Activated CD8-positive, alpha-beta memory T cell treated with anti-CD3 and anti-CD28 coated beads for 24 hours (primary cell): ENCODE measurements at regions not wholly inside any gene's neighbourhood (a gene's known extent, or its start where the extent isn't known, plus 50 kb on each side); places are given as distances from the start of the nearest gene placed in this dataset.

Source experiments
- DNase-seq: peaks from one replicate; pipeline ENCODE4 v3.0.0-alpha.2; 2020

DNA sequence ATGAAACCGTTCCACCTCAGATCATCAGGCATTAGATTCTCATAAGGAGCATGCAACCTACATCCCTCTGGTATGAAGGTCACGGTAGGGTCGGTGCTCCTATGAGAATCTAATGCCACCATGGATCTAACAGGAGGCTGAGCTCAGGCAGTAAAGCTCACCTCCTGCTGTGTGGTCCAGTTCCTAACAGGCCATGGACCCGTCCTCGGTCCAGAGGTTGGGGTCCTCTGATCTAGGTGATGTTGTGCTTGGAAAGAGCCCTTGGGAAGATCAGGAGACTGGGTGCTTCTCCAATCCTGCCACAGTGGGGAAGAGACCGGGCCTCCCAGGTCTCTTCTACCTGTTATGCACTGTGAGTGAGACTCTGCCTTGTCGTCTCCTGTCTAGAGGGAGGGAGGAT, 104.6 kb downstream of the ACKR3 start:
- DNase-seq, result peak; percentile 9

DNA sequence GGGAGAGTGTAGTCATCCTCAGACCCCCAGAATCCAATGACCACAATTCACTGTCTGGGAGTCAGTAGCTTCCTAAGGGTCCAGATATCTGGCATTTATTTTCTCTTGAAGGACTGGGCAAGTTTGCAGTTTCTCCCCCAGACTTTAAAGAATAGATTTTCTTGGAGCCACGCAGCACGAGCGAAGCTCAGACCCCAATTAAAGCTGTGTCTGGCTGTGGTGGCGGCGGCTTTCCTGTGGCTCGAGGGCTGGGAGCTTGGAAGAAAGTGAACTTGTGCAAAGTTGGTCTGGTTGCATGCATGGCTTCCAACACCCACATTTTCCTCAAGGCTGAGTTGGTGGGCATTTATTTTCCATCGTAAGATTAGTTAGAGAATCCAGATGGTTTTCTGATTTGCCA, 105.0 kb downstream of the ACKR3 start:
- DNase-seq, result peak; percentile 13

DNA sequence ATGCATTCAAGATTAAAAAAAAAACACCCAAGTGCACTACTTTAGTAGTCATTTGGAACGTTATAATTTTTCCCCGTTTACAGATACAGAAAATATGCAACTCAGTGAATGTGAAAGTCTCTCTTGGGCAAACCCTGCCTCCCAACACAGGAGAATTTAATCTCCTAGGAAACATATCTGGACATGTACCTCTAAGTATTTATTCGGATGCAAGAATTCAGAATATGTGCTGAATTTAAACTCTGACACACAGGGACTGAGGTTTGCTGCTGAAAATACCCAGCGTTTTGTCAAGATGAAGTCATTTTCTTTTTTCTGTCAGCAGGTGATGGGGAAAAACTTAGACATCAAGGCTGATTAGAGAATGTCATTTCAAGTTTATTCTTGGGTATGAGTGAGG, 105.4 kb downstream of the ACKR3 start:
- DNase-seq, result no peak

DNA sequence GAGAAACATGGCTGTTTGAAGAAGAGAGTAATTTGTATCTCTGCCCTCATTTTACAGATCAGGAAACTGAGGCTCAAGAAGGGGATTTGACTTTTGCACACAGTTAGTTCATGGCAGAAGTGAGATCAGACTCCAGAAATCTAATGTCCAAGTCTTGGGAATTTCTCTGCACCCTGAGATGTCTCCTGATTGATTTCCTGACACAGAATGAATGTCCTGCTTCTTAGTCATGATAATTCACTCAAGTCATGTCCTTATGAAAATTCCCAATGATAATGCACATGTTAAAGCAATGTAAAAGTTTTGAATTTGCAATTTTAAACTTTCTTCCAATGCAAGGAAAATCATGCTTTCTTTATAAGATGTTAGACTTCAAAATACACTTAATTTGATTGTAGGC, 105.9 kb downstream of the ACKR3 start:
- DNase-seq, result no peak

DNA sequence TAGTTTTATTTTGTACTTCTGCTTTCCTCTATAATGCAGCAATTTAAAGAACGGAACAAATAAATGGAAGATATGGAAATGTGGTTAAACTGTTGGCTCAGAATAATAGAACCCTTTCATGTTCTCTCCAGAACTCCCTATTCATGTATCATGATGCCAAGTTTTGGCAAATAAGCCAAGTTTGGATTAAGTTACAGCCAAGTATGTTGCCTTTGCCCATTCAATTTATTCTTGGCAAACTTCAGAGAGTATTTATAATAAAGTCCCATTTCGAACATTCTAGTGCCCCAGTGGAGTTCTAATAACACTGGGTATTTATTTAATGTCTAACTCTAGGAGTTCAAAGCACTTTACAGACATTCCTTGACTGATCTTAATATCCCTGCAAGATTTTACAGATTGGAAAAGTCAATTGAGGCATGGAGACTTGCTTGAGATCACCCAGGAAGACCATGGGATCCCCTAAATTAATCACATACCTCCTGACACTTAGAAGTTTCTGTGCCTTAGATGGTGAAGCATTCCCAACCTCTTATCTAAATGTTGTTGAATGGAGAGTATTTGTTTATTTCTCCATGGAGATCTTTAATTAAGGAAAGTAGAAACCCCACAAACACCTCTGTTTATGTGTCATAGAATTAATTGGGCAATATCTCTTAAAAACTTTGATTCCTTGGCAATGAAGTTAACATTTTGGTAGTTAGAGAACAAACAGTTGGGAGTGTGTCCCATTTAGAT, 106.7 kb downstream of the ACKR3 start:
- no peak for DNase-seq

DNA sequence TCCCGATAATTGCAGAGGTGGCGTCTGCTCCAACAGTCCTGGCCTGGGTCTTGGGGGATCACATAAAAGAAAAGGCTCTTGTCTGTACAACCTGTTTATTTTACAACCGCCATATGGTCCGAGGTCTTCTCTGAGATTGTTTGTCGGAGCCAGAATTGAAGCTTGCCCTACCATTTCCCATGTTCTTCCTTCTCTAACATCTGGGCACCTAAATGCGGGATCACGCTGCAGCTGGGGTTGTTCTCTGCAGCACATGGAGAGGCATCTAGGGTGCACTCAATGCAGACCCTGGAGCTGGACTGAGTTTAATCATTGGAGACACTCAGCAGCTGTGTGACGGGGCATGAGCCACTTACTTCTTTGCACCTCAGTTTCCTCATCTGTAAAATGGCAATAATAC, 107.7 kb downstream of the ACKR3 start:
- DNase-seq, result peak; percentile 17

DNA sequence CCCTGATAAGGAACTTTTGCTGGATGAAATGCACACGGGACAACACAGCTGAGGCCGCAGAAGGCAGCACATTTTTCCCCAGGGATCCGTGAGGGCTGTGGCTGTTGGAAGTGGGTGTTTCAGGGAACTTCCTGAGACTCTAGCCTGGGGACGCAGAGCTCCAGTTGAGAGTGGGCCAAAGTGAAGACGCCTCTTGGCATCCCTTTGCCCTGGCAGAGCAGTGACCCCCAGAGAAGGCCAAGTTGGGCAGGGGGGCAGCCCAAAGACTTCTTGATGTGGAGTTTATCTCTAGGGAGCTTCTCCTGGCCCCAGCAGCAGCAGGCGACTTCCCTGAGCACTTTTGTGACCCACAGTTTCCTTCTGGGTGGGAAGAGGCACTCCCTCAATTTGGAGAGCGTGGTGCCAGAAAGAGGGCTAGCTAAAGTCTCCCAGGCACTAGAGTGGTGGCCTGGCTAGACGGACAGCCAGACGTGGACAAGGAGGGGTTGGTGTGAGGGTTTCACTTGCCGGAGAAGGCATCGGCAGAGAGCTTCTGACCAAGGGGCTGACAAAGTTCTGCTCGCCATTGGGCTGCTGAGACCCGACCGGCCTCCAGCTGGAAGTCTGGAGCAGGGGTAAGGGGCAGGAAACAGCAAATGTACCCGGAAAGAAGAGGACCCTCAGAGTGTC, 108.8 kb downstream of the ACKR3 start:
- no peak for DNase-seq

DNA sequence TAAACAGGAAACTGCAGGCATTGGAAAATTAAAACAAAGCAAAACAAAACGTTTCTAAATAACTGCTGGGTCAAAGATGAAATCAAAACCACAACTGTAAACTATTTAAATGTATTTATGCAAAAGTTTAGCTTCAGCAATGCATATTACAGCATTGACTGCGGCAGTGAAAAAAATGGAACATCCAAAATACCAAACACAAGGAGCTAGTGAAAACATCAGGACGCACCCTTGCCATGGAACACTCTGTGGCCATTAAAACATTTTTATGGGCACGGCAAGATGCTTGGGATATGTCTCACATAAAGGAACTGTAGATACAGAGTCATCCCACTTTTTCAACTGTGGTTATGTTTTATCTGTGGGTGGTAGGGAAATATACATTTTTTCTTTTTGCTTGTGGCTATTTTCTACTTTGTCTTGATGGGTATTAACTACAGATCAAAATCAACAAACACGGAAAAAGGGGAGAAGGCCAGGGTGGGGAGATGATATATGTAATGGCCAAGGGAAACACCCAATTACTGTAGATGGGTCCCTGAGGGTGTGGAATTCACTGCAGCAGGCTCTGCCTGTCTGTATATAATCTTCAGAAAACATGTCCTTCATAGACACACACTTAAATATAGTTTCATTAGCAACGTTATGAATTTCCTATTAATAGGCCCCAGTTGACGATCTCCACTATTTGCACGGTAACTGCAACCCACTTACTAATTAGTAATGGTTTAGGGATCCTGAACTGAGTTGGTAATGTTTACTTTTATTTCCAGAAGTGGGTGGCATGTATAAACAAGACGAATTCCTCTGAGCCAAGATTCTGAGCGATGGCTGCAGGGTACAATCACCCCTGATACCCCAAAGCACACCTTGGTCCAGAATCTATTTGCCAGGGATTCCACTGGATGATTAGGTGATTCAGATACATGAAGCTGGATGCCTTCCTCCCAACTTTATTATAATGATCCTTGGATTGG, 110.5 kb downstream of the ACKR3 start:
- DNase-seq, result no peak

DNA sequence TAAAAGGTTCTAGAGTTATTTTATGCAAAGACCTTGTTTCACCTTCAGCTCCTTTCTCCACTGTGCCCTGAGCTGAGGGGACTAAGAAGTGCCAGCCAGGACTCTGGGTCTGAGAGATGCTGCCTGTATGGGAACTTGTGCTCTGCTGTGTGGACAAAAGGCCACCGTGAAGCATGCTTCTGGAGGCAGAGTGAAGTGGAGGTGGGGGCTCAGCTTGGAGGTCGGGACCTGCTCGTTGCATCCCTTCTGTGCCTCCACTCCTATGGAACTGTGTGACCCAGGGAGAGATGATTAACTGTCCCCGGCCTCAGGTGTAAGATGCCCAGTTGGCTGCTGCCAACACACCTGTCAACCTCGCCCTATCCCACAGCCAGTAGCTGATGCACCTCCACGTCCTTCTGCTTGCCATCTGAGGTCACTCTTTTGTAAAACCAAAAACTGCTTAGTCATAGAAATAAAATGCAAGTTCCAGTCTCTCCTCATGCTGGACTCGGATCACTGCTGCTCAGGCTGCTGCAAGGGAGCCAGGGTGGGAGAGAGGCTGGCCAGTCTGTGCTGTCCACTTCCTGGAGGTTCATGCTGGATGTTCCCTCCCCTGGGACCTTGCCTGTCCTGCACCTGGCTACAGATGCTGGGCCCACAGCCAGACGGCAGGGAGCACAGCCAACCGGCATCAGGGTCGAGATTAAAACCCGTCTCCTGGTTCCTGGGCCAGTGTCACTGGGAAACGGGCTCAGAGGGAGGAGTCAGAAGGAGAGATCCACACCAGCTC, 113.2 kb downstream of the ACKR3 start:
- DNase-seq, result no peak

DNA sequence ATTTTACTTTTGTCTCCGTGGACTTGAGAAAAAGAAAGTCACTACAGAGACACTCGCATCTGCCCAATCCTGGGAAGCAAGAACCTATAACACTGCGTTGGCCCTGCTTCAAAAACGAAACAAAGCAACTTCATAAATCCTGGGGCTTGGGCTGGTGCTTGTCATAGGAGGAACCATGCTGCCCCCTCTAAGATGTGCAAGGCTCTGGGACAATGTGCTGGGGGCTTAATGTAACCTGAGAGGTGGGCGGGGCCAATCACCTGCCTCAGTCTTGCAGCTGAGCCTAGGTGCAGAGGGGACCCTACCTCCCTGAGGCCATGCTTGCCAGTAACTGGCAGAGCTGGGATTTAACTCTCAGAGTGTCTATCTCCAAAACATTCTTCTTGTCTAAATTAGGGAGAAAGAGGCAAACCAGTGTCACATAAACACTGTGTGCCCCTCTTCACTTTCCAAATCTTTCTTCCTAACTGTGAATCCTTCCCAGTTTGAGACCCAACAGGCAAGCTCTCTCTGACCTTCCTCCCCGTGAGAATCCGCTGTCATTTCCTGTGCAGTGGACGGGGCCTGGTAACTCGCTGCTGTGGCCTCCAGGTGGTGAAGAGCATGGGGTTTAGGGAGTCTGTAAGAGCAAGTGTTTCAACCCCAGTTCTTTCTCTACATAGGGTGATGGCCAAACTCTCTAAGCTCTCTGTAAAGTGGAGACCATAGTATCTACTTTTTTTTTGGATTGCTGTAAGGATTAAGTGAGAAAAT, 115.1 kb downstream of the ACKR3 start:
- DNase-seq, result no peak

DNA sequence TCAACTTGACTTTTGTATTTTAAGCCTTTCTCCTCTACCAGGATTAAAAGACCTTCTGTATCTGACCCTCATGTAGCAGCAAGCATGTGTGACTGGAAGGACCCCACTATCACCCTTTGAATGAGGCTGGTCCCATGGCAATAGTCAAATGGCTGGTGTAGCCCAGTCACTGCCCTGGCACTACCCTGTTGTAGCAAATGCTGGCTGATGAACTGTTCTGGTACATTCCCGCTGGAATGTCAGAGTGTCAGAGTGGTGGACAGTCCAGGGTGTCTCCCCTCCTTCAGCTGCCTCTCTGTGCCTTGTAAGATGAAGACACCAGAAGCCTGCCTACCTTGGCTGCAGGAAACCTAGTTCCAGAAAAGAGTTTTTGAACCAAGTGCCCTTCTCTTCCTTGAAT, 115.7 kb downstream of the ACKR3 start:
- no peak for DNase-seq

DNA sequence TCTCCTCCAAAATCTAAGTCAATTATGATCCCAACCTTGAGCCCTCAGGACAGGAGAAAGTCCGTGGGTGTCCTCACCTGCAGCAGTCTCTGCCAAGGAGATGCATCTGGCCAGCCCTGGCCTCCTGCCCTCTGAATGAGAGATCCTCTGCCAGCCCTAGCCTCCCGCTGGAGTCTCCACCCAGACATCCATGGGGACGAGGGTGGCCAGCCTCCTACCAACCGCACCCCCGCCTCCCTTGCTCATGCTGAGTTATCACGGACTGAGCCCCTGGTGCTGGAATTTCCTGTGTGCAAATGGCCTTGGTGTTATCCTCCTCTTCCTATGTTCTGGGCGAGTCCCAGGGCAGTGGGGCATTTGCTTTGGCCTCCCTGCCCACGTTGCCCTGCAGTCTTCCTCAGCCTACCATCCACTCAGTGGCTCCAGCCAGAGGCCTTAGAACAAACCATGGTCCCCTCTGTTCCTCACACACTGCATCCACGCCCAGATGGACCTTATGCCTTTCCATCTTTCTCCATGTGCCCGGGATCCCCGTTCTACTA, 116.4 kb downstream of the ACKR3 start:
- DNase-seq, result no peak

DNA sequence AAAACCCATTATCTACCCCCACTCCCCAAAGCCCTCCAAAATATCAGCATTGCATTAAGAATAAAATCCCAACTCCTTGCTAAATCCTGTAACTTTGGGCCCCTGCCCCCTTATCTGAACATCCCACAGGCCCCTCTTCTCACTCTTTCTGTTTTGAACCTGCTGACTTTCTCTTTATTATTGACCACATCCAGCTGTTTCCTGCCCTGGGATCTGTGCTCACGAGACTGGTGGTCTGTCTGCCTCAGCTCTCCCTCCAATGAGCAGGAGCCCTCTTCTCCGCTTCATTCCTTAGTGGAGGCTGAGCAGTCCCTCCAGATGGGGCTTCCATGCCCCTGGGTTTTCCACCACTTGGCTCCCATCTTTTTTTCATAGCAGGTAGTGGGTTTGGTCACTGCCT, 116.9 kb downstream of the ACKR3 start:
- no peak for DNase-seq

DNA sequence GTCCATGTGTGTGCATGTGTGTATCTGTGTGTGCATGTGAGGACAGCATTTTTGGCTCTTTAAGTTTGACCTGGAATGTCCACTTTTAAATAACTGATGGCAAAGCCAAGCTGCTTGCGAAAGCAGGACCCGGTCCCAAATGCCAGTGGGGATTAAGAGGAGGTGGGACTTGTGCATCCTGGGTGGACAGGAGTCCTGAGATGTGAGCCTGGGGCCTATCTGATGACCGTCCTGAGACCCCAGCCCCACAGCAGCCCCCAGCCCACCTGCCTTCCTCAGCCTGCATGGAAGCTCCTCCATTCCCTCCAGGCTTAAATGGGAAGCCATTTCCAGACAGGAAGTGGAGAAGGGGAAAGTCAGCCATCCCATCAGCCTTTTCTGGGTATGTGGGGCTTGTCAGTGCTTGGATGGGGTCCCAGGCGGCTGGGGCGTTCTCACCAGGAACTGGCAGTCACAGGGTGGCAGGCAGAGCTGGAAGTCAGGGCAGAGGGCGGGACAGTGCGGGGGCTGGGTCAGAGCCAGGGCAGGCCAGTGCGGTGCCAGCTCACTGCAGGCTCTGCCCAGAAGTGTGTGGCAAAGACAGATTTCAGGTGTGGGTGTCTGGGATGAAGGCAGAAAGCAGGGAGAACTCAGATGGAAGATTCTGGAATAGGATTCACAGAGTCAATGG, 117.8 kb downstream of the ACKR3 start:
- no peak for DNase-seq

DNA sequence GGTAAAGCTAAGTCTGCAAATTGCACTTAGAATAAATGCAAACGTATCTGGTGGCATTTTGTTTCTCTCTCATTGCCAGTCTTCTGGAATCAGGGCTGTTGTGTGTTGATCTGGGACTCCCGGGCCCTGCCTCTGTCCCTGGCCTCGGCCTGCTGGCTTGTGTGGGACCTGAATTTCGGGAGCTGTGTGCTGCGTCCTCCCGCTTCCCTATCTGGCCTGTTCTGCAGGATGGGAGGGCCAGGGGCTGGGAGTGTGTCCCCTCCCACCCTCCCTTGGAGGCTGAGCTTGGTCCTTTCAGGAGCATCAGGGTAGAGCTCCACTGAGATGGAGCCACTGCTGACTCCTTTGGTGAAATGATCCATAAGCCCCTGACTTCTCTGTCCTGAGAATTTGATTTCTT, 118.5 kb downstream of the ACKR3 start:
- no peak for DNase-seq

DNA sequence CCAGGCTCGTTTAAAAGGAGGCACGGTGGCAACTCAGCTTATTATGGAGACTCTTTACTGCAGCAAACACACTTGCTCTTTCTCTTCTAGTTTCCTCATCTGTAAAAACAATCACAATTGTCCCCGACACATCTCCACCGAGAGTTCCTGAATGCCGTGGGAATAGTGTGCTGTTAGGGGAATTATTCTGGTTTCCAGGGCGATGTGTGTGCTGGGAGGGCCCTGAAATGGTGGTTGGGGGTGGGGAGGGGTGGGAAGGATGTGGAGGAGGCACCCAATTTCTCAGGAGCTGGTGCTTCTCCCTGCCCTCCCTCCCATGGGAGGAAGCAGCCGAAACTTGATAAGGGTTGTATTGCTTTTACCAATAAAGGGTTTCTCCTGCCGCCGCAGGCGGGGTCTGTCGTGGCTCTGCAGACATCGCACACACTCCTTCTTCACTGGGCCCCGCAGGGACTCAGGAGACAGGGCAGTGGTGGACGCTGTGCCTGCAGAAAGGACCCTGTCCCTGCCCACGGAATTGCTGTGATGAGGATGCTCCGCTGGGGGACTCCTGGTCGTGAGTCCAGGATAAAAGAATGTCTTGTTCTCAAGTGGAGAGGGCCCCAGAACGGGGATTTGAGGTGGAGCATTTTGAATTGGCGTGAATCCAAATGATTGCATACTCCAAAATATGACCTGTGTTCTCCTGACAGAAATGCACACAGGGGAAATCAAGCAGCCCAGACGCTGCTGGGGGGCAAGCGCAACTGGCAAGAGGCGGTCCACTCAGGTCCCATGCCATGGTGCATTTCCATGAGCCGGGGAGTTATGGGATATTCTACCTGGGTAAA, 119.2 kb downstream of the ACKR3 start:
- no peak for DNase-seq

DNA sequence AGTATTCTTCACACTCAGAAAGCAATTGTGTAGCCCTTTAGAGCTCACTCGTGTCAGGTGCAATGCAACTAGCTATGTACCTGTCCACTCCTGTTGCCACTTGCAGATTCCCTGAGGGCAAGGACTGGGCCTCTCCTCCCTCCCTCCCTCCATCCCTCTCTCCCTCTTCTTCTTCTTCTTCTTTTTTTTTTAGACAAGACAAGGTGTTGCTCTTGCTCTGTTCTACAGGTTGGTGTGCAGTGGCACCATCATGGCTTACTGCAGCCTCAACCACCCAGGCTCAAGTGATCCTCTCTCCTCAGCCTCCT, 119.7 kb downstream of the ACKR3 start:
- DNase-seq, result no peak

DNA sequence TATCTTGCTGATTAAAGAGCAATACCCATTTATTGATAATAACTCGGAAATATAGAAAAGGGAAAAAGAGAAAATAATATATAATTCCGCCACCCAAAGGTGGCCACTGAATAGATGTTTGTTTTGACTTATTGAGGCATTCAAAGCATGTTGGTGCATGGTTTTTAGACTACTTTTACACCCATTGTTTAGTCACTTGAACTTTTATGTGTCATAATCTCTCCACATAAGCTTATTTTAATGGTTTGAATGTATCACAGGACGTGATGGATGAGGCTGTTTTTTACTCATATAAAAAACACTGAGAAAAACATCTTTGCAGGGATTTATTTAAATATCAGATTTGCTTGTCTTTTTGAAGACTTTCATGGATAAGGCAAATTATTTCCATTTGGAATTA, 120.4 kb downstream of the ACKR3 start:
- DNase-seq, result no peak

DNA sequence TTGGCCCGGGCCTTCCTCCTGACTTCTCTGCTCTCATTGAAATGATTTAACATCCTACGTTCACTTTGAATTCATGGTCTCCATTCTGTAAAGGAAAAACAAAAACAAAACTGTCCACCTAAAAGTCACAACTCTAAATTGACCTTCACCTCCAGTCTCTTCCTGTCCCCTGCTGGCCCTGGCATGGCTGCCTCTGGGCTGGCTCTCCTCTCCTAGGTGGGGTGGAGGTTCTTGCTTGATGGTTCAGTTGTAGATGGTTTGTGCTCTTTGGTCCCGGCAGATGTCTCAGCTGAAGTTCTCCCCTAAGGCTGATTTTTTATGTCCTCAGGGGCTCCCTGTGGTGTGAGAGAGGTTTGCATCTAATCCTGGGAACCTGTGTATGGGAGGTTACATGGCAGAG, 121.1 kb downstream of the ACKR3 start:
- DNase-seq, result no peak

DNA sequence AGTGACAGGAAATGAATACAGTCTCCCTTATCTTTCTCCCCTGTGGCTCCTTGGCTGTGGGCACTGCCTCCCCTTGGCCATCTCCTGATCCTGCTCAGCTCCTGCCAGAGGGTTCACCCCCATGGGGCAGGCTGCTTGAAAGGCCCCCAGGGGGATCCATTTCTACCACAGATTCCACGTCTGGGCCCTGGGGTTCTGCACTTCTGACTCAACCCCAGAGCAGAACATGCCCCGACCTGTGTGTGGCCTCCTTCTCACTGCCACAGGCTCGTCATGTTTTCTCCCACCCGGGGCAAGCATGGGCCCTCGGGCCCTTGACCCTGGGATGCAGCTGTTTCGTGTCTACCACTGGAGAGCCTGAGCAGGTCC, 122.2 kb downstream of the ACKR3 start:
- DNase-seq, result no peak

DNA sequence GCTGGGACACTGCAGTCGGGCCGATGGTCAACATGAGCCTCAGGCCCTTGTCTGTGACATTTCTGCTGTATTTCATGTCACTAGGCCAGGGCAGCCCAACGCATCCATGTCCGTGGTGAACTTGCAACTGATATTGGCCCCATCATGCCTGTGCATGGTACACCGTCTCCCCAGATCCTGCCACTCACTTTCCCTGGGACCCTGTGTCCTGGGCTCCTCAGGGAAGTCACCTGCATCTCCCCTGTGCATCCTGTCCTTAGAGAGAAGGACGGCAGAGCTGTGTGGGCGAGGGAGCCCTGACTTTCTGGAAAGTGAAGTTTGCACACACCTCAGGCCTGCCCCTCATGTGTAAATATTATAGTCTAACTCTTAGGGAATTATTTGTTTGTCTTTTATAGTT, 123.3 kb downstream of the ACKR3 start:
- no peak for DNase-seq
